WTC11 (cell line): ENCODE measurements at regions not wholly inside any gene's neighbourhood (a gene's known extent, or its start where the extent isn't known, plus 50 kb on each side); places are given as distances from the start of the nearest gene placed in this dataset.

ENCODE experiments used
- ATAC-seq: fragments of 200-7000 bp; cut with Tn5 transposase; 2 replicates; pipeline ENCODE4 v1.10.0; 2021; ENCODE audit warnings: mild to moderate bottlenecking, moderate library complexity
- CTCF ChIA-PET: fragments of 300-600 bp; sonication (Branson Sonifier 250); formaldehyde crosslinking; loops from one replicate; lab custom pipeline; 2021; ENCODE audit warnings: antibody characterized with exemption; lab: Charles Lee
- POLR2A ChIA-PET: fragments of 350-600 bp; sonication (Branson Sonifier 250); formaldehyde crosslinking; loops from one replicate; lab custom pipeline; 2021; ENCODE audit warnings: antibody characterized with exemption; lab: Charles Lee
- DNase-seq: peaks from one replicate; pipeline ENCODE4 v3.0.0; 2021; ENCODE audit warnings: low spot score
- H3K27ac Mint-ChIP-seq: 2 replicates; pipeline ENCODE4 v1.8.0; 2021; ENCODE audit warnings: mixed read lengths
- H3K27me3 Mint-ChIP-seq: 2 replicates; pipeline ENCODE4 v1.8.0; 2021; ENCODE audit warnings: low read depth, mild to moderate bottlenecking, moderate library complexity, mixed read lengths
- H3K36me3 Mint-ChIP-seq: 2 replicates; pipeline ENCODE4 v1.8.0; 2021; ENCODE audit warnings: mixed read lengths
- H3K4me1 Mint-ChIP-seq: 2 replicates; pipeline ENCODE4 v1.8.0; 2022; ENCODE audit warnings: mixed read lengths
- H3K4me3 Mint-ChIP-seq: 2 replicates; pipeline ENCODE4 v1.8.0; 2021; ENCODE audit warnings: mild to moderate bottlenecking, moderate library complexity, mixed read lengths
- H3K9me3 Mint-ChIP-seq: 2 replicates; pipeline ENCODE4 v1.8.0; 2021; ENCODE audit warnings: mixed read lengths
- CDX4 ChIP-seq: fragments of 250-450 bp; sonication (Bioruptor Pico); IDR thresholded peaks from 2 replicates; pipeline ENCODE4 v1.9.0; 2021; ENCODE audit warnings: moderate library complexity, mild to moderate bottlenecking, inconsistent platforms, borderline replicate concordance
- CREB1 ChIP-seq: sonication (generic); formaldehyde crosslinking; IDR thresholded peaks from 2 replicates; pipeline ENCODE4 v1.8.0; 2023; ENCODE audit warnings: mild to moderate bottlenecking, missing genetic modification reagents
- ELF4 ChIP-seq: sonication (generic); formaldehyde crosslinking; IDR thresholded peaks from 2 replicates; pipeline ENCODE4 v1.8.1; 2022; ENCODE audit warnings: low read depth, mild to moderate bottlenecking, moderate library complexity, missing genetic modification reagents
- GABPB1 ChIP-seq: sonication (generic); formaldehyde crosslinking; IDR thresholded peaks from 2 replicates; pipeline ENCODE4 v1.8.1; 2023; ENCODE audit warnings: mild to moderate bottlenecking, missing genetic modification reagents
- HMGA2 ChIP-seq: fragments of 250-450 bp; sonication (Bioruptor Pico); IDR thresholded peaks from 2 replicates; pipeline ENCODE4 v1.4.0; 2021; ENCODE audit warnings: mild to moderate bottlenecking, moderate library complexity
- NR1H2 ChIP-seq: sonication (generic); formaldehyde crosslinking; IDR thresholded peaks from 2 replicates; pipeline ENCODE4 v1.9.0; 2021; ENCODE audit warnings: mild to moderate bottlenecking, moderate library complexity, missing genetic modification reagents
- NR3C1 ChIP-seq: sonication (generic); formaldehyde crosslinking; conservative IDR thresholded peaks from 2 replicates; pipeline ENCODE4 v1.8.1; 2023; ENCODE audit warnings: low read depth, mild to moderate bottlenecking, missing genetic modification reagents
- PRRX2 ChIP-seq: fragments of 250-450 bp; sonication (Bioruptor Pico); IDR thresholded peaks from 2 replicates; pipeline ENCODE4 v1.8.0; 2021; ENCODE audit warnings: mild to moderate bottlenecking
- SMAD3 ChIP-seq: sonication (generic); formaldehyde crosslinking; IDR thresholded peaks from 2 replicates; pipeline ENCODE4 v1.8.0; 2022; ENCODE audit warnings: missing genetic modification reagents, mild to moderate bottlenecking, borderline replicate concordance
- SMAD4 ChIP-seq: sonication (generic); formaldehyde crosslinking; IDR thresholded peaks from 2 replicates; pipeline ENCODE4 v1.8.0; 2022; ENCODE audit warnings: mild to moderate bottlenecking, missing genetic modification reagents
- SOX15 ChIP-seq: fragments of 250-450 bp; sonication (Bioruptor Pico); IDR thresholded peaks from 2 replicates; pipeline ENCODE4 v1.9.0; 2021; ENCODE audit warnings: mild to moderate bottlenecking
- SP1 ChIP-seq: sonication (generic); formaldehyde crosslinking; conservative IDR thresholded peaks from 2 replicates; pipeline ENCODE4 v1.8.1; 2022; ENCODE audit warnings: missing genetic modification reagents
- TEAD4 ChIP-seq: sonication (generic); formaldehyde crosslinking; IDR thresholded peaks from 2 replicates; pipeline ENCODE4 v1.8.0; 2022; ENCODE audit warnings: mild to moderate bottlenecking, missing genetic modification reagents
- ZNF232 ChIP-seq: sonication (generic); formaldehyde crosslinking; IDR thresholded peaks from 2 replicates; pipeline ENCODE4 v1.8.0; 2022; ENCODE audit warnings: mild to moderate bottlenecking, missing genetic modification reagents
- ZNF512 ChIP-seq: sonication (generic); formaldehyde crosslinking; IDR thresholded peaks from 2 replicates; pipeline ENCODE4 v1.8.1; 2022; ENCODE audit warnings: missing genetic modification reagents, borderline replicate concordance
- TF ChIP-seq, protein P1 (sequence below): fragments of 200-600 bp; IDR thresholded peaks from 2 replicates; pipeline ENCODE4 v1.8.0; 2022; ENCODE audit warnings: antibody characterized with exemption
- TF ChIP-seq, protein P2 (sequence below): fragments of 250-450 bp; sonication (Bioruptor Pico); IDR thresholded peaks from 2 replicates; pipeline ENCODE4 v2.1.2; 2022; ENCODE audit warnings: mild to moderate bottlenecking, moderate library complexity
- TF ChIP-seq, protein P3 (sequence below): sonication (generic); formaldehyde crosslinking; IDR thresholded peaks from 2 replicates; pipeline ENCODE4 v1.8.0; 2022; ENCODE audit warnings: mild to moderate bottlenecking, missing genetic modification reagents

- H3K27ac Mint-ChIP-seq, result no peak overlapping the region
- CTCF ChIA-PET, result no interaction called here
- H3K36me3 Mint-ChIP-seq, result peaks cover 3% of the 10 kb centered on the region
- TF ChIP-seq ZNF232 (CRISPR knock-in tag) (no peak), CREB1 (no peak), PRRX2 (CRISPR knock-in tag) (no peak), SMAD3 (CRISPR knock-in tag) (no peak), CDX4 (CRISPR knock-in tag) (no peak), GABPB1 (no peak), SMAD4 (CRISPR knock-in tag) (no peak), HMGA2 (CRISPR knock-in tag) (no peak), TEAD4 (CRISPR knock-in tag) (no peak), ELF4 (no peak), NR1H2 (CRISPR knock-in tag) (no peak), NR3C1 (CRISPR knock-in tag) (no peak), SP1 (no peak), SOX15 (CRISPR knock-in tag) (no peak)
- TF ChIP-seq, protein P1, sequence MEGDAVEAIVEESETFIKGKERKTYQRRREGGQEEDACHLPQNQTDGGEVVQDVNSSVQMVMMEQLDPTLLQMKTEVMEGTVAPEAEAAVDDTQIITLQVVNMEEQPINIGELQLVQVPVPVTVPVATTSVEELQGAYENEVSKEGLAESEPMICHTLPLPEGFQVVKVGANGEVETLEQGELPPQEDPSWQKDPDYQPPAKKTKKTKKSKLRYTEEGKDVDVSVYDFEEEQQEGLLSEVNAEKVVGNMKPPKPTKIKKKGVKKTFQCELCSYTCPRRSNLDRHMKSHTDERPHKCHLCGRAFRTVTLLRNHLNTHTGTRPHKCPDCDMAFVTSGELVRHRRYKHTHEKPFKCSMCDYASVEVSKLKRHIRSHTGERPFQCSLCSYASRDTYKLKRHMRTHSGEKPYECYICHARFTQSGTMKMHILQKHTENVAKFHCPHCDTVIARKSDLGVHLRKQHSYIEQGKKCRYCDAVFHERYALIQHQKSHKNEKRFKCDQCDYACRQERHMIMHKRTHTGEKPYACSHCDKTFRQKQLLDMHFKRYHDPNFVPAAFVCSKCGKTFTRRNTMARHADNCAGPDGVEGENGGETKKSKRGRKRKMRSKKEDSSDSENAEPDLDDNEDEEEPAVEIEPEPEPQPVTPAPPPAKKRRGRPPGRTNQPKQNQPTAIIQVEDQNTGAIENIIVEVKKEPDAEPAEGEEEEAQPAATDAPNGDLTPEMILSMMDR, result no peak
- TF ChIP-seq, protein P2, sequence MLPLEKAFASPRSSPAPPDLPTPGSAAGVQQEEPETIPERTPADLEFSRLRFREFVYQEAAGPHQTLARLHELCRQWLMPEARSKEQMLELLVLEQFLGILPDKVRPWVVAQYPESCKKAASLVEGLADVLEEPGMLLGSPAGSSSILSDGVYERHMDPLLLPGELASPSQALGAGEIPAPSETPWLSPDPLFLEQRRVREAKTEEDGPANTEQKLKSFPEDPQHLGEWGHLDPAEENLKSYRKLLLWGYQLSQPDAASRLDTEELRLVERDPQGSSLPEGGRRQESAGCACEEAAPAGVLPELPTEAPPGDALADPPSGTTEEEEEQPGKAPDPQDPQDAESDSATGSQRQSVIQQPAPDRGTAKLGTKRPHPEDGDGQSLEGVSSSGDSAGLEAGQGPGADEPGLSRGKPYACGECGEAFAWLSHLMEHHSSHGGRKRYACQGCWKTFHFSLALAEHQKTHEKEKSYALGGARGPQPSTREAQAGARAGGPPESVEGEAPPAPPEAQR (CRISPR knock-in tag), result no peak
- TF ChIP-seq, protein P3, sequence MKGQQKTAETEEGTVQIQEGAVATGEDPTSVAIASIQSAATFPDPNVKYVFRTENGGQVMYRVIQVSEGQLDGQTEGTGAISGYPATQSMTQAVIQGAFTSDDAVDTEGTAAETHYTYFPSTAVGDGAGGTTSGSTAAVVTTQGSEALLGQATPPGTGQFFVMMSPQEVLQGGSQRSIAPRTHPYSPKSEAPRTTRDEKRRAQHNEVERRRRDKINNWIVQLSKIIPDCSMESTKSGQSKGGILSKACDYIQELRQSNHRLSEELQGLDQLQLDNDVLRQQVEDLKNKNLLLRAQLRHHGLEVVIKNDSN (CRISPR knock-in tag), result no peak
- no peaks in the 10 kb centered on the region for H3K4me1 Mint-ChIP-seq
- DNase-seq (no peak), ATAC-seq (no peak)
- no peak overlapping the region for H3K4me3 Mint-ChIP-seq
- H3K9me3 Mint-ChIP-seq, result peaks cover 5% of the 10 kb centered on the region
- no peaks in the 10 kb centered on the region for H3K27me3 Mint-ChIP-seq
- POLR2A ChIA-PET, result no interaction called here
Measured at GRCh38 chr5:114099161-114099560, 262.7 kb upstream of the KCNN2 start.

DNA sequence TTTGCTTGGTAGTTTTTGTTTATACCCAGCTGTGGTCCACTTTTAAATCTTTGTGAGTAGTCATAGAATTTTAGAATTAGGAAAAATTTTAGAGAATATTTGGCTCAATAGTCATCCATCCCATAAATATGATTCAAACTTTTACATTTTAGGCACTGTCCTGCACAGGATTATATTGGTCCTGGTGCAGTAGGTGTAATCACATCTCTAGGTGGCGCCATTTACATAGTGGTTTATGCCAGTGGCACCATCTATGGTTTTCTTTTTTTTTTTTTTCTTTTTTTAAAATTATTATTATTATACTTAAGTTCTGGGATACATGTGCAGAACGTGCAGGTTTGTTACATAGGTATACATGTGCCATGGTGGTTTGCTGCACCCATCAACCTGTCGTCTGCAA lies 260.7 kb upstream of the KCNN2 start:
- Mint-ChIP-seq H3K27ac (no peak overlapping the region), H3K9me3 (no peaks in the 10 kb centered on the region), H3K4me3 (no peak overlapping the region), H3K27me3 (no peaks in the 10 kb centered on the region), H3K36me3 (no peaks in the 10 kb centered on the region), H3K4me1 (no peaks in the 10 kb centered on the region)
- ChIA-PET CTCF (interaction anchor here (0.7 kb wide), 1 partner anchor 422 kb away, joined by 3 read pairs; no protein-coding TSS in a partner anchor), POLR2A (no interaction called here)
- ATAC-seq (peak; percentile 57; the same call in 1 of the 2 replicates), DNase-seq (no peak)
- TF ChIP-seq ZNF512 (CRISPR knock-in tag), result no peak
- TF ChIP-seq, protein P1, result peak; percentile 65
